ENCODE measurements at regions not wholly inside any gene's neighbourhood (a gene's known extent, or its start where the extent isn't known, plus 50 kb on each side); places are given as distances from the start of the nearest gene placed in this dataset.

GRCh38 chr7:110322796-110323195, 768.1 kb upstream of the LRRN3 start:
- DNase-seq: no peak

GRCh38 chr7:110326966-110327365, 764.0 kb upstream of the LRRN3 start:
- no peak for DNase-seq

- no peak for DNase-seq
Observed at GRCh38 chr7:110336423-110336822, 754.5 kb upstream of the LRRN3 start.

GRCh38 chr7:110337646-110338045, 753.3 kb upstream of the LRRN3 start:
- no peak for DNase-seq

DNA sequence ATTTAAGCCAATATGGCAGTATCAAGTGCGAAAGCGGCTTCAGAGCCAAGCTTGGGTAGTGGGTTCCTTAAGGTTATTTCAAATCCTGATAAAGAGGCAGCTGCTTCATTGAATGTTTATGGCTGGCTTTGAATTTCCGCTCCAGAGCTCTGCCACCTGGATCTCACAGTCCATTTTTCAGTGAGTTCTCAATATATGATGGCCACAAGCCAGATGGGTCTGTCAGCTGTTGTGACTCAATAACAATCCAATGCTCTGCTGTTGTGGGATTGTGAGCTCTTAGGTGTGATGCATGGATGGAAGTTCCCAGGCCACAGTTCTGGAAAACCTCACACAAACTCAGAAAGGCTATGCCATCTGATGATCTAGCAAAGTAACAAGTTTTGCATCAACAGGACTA, 743.8 kb upstream of the LRRN3 start:
- no peak for DNase-seq

DNA sequence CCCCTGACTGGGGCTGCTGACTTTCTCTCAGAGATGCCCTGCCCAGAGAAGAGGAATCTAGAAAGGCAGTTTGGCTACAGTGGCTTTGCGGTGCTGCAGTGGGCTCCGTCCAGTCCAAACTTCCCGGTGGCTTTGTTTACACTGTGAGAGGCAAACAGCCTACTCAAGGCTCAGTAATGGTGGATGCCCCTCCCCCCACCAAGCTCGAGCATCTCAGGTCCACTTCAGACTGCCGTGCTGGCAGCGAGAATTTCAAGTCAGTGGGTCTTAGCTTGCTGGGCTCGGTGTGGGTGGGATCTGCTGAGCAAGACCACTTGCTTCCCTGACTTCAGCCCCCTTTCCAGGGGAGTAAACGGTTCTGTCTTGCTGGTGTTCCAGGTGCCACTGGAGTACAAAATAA, 734.5 kb upstream of the LRRN3 start:
- peak; percentile 72 for DNase-seq

GRCh38 chr7:110358028-110358427, 732.9 kb upstream of the LRRN3 start:
- DNase-seq: peak; percentile 49

DNA sequence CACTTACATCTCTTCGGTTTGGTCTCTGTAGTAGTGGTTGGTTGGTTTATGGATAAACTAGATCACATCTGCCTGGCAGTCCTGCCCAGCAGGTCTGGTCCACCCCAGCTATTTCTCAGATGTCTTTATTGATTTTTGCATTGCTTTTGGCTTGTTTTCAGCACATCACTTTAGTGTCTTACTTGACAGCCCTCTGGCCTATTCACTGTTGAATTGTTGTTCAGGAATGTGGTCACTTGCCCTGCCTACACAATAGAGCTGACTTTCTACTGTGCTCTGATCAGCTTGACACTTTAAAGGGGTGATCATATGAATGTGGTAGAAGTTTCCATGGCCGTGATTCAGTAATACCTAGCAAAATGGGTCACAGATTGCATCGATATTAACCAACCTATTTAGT, 719.2 kb upstream of the LRRN3 start:
- DNase-seq: no peak

DNA sequence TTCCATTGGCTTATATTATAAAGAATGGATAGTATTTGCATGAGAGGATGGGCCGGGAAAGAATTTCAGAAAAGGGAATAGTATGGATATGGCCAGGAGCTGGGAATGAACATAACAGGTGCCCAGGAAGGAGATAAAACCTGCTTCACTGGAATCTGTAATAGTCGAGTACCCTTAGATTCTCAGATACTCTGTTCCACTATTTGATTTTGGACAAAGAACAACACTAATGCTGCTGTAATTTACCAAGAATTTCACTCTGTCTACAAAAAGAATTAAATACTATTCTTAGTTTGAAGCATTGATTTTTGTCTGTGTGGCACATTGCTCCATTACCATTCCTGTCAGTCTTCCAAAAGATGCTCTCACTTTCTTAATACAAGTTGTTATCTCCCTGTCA, 718.2 kb upstream of the LRRN3 start:
- no peak for DNase-seq

GRCh38 chr7:110373416-110373815, 717.5 kb upstream of the LRRN3 start:
- no peak for DNase-seq

DNA sequence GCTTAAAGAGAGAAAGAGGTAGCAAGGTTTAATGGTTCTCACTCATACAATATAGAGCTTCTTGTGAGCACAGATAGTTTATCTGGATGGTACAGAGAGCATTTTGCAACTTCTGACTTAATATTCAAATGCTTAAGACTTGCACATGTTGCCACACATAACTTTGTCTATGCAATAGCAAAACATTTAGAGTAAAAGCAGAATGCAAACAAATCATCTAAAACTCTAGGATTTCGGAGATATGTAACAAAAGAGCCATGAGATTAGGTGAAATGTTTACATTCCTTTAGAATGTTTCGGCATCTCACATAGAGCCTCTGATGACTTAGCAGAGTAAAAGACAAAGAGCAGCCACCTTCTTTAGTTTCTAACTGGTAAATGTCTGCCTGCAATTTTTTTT, 717.1 kb upstream of the LRRN3 start:
- no peak for DNase-seq

DNA sequence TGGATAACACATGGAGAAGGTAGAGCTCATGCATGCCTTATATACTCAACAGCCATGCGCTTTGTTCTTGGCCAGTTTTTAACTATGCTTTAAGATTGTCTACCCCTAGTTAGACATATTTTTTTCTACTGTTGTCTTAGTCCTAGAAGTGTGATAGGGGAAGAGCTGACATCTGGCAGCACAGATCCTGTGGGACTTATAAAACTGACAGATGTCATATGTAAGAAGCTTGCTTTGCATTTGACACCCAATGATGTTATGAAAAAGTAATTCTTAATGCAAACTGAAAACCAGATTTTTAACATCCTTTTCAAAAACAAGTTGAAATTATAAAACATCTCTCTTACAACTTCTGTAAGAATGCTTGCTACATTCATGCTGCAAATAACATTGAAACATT, 715.9 kb upstream of the LRRN3 start:
- no peak for DNase-seq

- no peak for DNase-seq
Observed at GRCh38 chr7:110382736-110383135, 708.2 kb upstream of the LRRN3 start.

DNA sequence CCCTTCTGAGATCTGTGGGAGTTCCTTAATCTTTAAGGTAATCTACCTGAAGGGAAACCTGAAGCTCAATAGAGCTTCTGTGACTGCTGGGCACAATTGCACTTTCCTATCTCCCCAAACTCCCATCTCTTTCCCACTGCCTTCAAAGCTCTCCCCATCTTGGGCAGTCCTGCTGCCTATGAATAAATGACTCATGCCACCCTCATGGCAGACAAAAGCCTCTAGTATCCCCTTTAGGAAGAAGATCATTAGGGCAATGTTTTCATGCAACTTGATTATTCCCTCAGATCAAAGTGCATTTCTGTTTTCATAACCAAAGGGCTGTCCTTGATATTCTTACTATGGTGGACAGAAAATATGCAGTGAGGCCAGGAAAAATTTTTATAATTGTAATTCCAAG, 704.9 kb upstream of the LRRN3 start:
- DNase-seq: no peak

DNA sequence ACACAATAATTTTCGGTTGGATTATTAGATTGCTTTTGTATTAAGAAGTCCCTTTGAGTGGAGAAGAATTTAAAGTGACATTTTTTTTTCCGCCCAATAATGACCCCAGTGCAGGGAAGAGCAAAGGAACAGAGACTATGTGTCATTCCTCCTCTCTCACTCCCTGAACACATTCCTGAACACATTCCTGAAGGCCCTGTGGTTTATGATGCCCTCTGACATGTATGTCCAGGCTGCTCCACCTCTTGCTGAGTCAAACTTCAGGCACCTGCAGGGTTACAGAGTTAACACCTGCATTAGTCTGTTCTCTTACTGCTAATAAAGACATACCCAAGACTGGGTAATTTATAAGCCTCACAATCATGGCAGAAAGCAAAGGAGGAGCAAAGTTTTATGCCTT, 704.0 kb upstream of the LRRN3 start:
- peak; percentile 27 for DNase-seq

GRCh38 chr7:110387689-110388088, 703.2 kb upstream of the LRRN3 start:
- DNase-seq: no peak

- DNase-seq: no peak
Observed at GRCh38 chr7:110388457-110388856, 702.5 kb upstream of the LRRN3 start.

- DNase-seq: no peak
Observed at GRCh38 chr7:110396021-110396420, 694.9 kb upstream of the LRRN3 start.

GRCh38 chr7:110397927-110398660, 692.8 kb upstream of the LRRN3 start:
- no peak for DNase-seq

GRCh38 chr7:110399421-110399820, 691.5 kb upstream of the LRRN3 start:
- DNase-seq: no peak

- no peak for DNase-seq
Observed at GRCh38 chr7:110400411-110400810, 690.5 kb upstream of the LRRN3 start.

GRCh38 chr7:110407242-110407641, 683.7 kb upstream of the LRRN3 start:
- DNase-seq: peak; percentile 15

- DNase-seq: peak; percentile 10
Observed at GRCh38 chr7:110407706-110408105, 683.2 kb upstream of the LRRN3 start.

DNA sequence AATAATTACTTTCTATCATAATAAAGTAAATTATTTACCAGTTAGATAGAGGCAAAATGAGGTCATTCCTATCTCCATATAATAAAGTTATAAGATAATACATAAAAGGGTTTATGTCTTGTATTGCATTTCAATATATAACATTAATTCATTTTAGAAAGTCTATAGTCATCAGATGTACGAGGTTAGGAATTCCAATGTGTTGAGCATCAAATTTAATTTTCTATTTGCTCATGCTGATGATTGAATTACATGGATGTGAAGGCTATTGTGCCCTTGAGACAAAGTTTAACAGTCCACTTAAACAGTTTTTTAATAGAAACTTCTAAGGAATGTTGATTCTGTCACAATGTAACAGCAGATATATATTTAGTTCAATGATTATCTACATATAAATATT, 678.3 kb upstream of the LRRN3 start:
- no peak for DNase-seq

- DNase-seq: no peak
Observed at GRCh38 chr7:110413038-110413437, 677.9 kb upstream of the LRRN3 start.
